ENCODE measurements at regions not wholly inside any gene's neighbourhood (a gene's known extent, or its start where the extent isn't known, plus 50 kb on each side); places are given as distances from the start of the nearest gene placed in this dataset.
"Not testable (repeated sequence)": the region's sequence is repeated elsewhere in the genome, so short reads cannot be mapped to it uniquely, and the experiment has no call there.

DNA sequence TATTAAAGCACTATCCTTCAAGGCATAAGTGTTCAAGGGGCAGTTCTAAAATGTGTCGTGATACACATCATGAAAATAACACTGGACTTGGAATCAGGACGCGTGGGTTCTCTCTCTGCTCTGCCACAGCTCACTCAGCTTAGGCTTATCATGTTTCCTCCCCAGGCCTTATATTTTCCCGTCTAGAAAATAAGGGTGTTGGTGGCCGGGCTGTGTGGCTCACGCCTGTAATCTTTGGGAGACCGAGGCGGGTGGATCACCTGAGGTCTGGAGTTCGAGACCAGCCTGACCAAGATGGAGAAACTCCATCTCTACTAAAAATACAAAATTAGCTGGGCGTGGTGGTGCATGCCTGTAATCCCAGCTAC, 223.0 kb downstream of the OPA1 start:
- Mint-ChIP-seq H3K4me3 (no peak overlapping the region), H3K27ac (no peak overlapping the region), H3K4me1 (no peaks in the 10 kb centered on the region), H3K27me3 (peaks cover 6 to 12% of the 10 kb centered on the region in 2 donors), H3K36me3 (no peaks in the 10 kb centered on the region), H3K9me3 (no peaks in the 10 kb centered on the region)
- ATAC-seq (replicated peaks in 1 of 4): no peak
- H3K9me3 ChIP-seq: no peaks in the 10 kb centered on the region
- no peaks in the 10 kb centered on the region for H3K4me1 ChIP-seq (ENCODE audit: control insufficient read depth in 1 of 2, extremely low read depth in 1 of 2, insufficient read depth in 2 of 2, low read length in 2 of 2)
- POLR2A ChIA-PET: no interaction called here
- WGBS (ENCODE audit: insufficient coverage): 100% methylated on average over 1 of the region's 10 CpGs
- no peak overlapping the region for H3K27ac ChIP-seq (ENCODE audit: low read length)
- H3K4me3 ChIP-seq (ENCODE audit: control insufficient read depth in 1 of 2, extremely low read depth in 1 of 2, low read length in 1 of 2): no peak overlapping the region
- DNase-seq: no peak
- CTCF ChIA-PET: no interaction called here
- H3K27me3 ChIP-seq (replicated peaks in 1 of 2; ENCODE audit: control insufficient read depth in 2 of 2, extremely low read depth in 1 of 2, insufficient read depth in 2 of 2, low read length in 1 of 2): peaks cover 0 to 13% of the 10 kb centered on the region in 2 experiments
- H3K36me3 ChIP-seq (ENCODE audit: control insufficient read depth in 2 of 2, extremely low read depth in 1 of 2, insufficient read depth in 1 of 2, low read length in 1 of 2): no peaks in the 10 kb centered on the region

DNA sequence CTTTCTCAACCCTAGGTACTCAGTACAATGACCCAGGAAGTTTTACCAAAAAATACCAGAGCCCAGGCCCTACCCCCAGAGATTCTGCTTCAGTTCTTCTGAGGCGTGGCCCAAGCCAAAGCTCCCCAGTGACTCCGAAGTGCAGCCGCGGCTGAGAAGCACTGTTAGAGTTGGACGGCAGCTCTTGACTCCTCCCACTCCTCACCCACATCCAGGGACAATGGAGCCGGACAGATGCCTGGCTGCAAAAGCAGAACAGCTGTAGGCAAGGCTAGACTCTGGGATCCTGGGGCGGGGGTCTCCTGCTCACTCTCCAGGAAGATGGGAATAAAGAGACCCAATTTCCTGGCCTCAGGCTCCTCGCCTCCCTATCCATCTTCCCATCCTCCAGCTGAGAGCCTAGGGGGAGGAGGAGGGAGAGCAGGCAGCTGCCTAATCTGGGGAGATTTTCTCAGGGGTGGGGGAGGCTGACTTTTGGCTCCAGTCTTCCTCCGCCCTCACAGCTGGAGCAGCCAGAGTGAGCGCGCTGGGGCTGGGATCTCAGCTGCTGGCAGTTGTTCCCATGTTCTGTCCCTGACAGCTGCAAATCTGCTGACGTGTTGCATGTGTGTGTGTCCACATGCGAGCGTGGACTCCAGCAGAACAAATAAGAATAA, 223.8 kb downstream of the OPA1 start:
- H3K27ac Mint-ChIP-seq: no peak overlapping the region
- ChIA-PET CTCF (no interaction called here), POLR2A (no interaction called here)
- H3K4me1 ChIP-seq (ENCODE audit: control insufficient read depth in 1 of 2, extremely low read depth in 1 of 2, insufficient read depth in 2 of 2, low read length in 2 of 2): no peaks in the 10 kb centered on the region
- no peaks in the 10 kb centered on the region for H3K4me1 Mint-ChIP-seq
- no peak overlapping the region for H3K4me3 ChIP-seq (ENCODE audit: control insufficient read depth in 1 of 2, extremely low read depth in 1 of 2, low read length in 1 of 2)
- no peaks in the 10 kb centered on the region for H3K9me3 Mint-ChIP-seq
- no peaks in the 10 kb centered on the region for H3K36me3 ChIP-seq (ENCODE audit: control insufficient read depth in 2 of 2, extremely low read depth in 1 of 2, insufficient read depth in 1 of 2, low read length in 1 of 2)
- peaks cover 9 to 15% of the 10 kb centered on the region in 2 donors for H3K27me3 Mint-ChIP-seq
- ATAC-seq (replicated peaks in 1 of 4): no peak
- no peak for DNase-seq
- no peak overlapping the region for H3K4me3 Mint-ChIP-seq
- H3K27ac ChIP-seq (ENCODE audit: low read length): no peak overlapping the region
- no peaks in the 10 kb centered on the region for H3K36me3 Mint-ChIP-seq
- no peaks in the 10 kb centered on the region for H3K9me3 ChIP-seq
- peaks cover 0 to 13% of the 10 kb centered on the region in 2 experiments for H3K27me3 ChIP-seq (replicated peaks in 1 of 2; ENCODE audit: control insufficient read depth in 2 of 2, extremely low read depth in 1 of 2, insufficient read depth in 2 of 2, low read length in 1 of 2)
- 94% methylated on average over 11 of the region's 14 CpGs for WGBS (ENCODE audit: insufficient coverage)

DNA sequence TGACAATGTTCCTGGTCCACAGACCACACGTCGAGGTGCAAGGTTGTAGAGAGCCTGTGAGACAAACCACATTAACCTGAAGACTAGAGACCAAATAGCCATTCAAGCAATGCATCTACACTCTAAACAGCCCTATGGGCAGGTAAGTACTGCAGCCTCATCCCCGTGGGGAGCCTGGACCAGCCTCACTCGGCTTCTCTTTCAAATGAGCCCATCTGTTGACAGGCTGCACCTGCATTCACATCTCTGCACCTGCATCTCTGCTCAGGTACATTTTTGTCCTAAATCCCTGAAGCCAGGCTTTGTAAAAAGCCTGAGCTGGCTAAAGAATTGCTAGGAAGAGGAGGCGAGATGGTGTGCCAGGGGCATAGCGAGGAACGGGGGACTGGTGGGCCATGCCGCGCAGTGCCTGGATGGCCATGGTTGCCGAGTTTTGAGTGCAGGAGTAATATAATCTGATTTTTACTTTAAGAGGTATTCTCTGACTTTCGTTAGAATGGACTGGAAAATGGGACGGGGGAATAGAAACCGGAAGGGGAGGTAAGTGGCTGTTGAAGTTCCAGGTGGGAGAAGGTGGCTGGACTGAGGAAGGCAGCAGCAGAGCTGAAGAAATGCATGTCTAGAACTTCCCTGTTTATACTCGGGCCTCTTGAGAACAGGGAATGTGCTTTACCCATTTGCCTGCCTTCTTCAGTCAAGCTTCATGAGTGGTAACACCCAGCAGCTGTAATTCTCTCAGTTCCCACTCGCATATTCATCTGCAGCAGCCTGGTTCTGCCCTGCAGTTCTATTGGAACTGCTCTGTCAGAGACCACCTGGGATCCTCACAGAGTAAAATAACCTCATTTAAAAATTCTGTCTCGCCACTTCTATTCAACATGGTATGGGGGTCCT, 226.4 kb downstream of the OPA1 start:
- no peak for DNase-seq
- Histone ChIP-seq H3K4me1 (ENCODE audit: control insufficient read depth in 1 of 2, extremely low read depth in 1 of 2, insufficient read depth in 2 of 2, low read length in 2 of 2) (no peaks in the 10 kb centered on the region), H3K4me3 (ENCODE audit: control insufficient read depth in 1 of 2, extremely low read depth in 1 of 2, low read length in 1 of 2) (no peak overlapping the region), H3K27ac (ENCODE audit: low read length) (no peak overlapping the region), H3K9me3 (no peaks in the 10 kb centered on the region), H3K27me3 (replicated peaks in 1 of 2; ENCODE audit: control insufficient read depth in 2 of 2, extremely low read depth in 1 of 2, insufficient read depth in 2 of 2, low read length in 1 of 2) (peaks cover 0 to 13% of the 10 kb centered on the region in 2 experiments), H3K36me3 (ENCODE audit: control insufficient read depth in 2 of 2, extremely low read depth in 1 of 2, insufficient read depth in 1 of 2, low read length in 1 of 2) (no peaks in the 10 kb centered on the region)
- Mint-ChIP-seq H3K36me3 (no peaks in the 10 kb centered on the region), H3K9me3 (no peaks in the 10 kb centered on the region), H3K4me3 (no peak overlapping the region), H3K27me3 (peaks cover 12 to 17% of the 10 kb centered on the region in 2 donors), H3K27ac (no peak overlapping the region), H3K4me1 (no peaks in the 10 kb centered on the region)
- ATAC-seq (replicated peaks in 1 of 4): no peak
- ChIA-PET CTCF (no interaction called here), POLR2A (no interaction called here)
- 89% methylated on average over 13 of the region's 16 CpGs for WGBS (ENCODE audit: insufficient coverage)

DNA sequence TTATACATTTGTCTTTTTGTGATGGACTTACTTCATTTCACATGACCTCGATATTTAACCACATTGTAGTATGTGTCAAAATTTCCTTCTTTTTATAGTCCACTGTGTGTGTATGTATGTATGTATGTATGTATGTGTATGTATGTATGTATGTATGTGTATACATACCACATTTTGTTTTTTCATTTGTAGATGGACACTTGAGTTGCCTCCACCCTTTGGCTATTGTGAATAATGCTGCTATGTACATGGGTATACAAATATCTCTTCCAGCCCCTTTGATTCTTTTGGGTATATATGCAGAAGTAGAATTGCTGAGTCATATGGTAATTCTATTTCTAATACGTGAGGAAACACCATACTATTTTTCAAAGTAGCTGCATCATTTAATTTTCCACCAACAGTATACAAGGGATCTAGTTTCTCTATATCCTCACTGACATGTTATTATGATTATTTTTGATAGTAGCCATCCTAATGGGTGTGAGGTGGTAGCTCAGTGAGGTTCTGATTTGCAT, 228.2 kb downstream of the OPA1 start:
- no CpG with 5 or more reads among the region's 2 CpGs for WGBS (ENCODE audit: insufficient coverage)
- Mint-ChIP-seq H3K4me3 (no peak overlapping the region), H3K9me3 (no peaks in the 10 kb centered on the region), H3K27ac (no peak overlapping the region), H3K4me1 (no peaks in the 10 kb centered on the region), H3K27me3 (peaks cover 10 to 19% of the 10 kb centered on the region in 2 donors), H3K36me3 (no peaks in the 10 kb centered on the region)
- Histone ChIP-seq H3K4me1 (ENCODE audit: control insufficient read depth in 1 of 2, extremely low read depth in 1 of 2, insufficient read depth in 2 of 2, low read length in 2 of 2) (no peaks in the 10 kb centered on the region), H3K27me3 (replicated peaks in 1 of 2; ENCODE audit: control insufficient read depth in 2 of 2, extremely low read depth in 1 of 2, insufficient read depth in 2 of 2, low read length in 1 of 2) (peaks cover 0 to 13% of the 10 kb centered on the region in 2 experiments), H3K4me3 (ENCODE audit: control insufficient read depth in 1 of 2, extremely low read depth in 1 of 2, low read length in 1 of 2) (no peak overlapping the region), H3K9me3 (no peaks in the 10 kb centered on the region), H3K36me3 (ENCODE audit: control insufficient read depth in 2 of 2, extremely low read depth in 1 of 2, insufficient read depth in 1 of 2, low read length in 1 of 2) (no peaks in the 10 kb centered on the region), H3K27ac (ENCODE audit: low read length) (no peak overlapping the region)
- no peak for DNase-seq
- POLR2A ChIA-PET: no interaction called here
- CTCF ChIA-PET: no interaction called here
- ATAC-seq (replicated peaks in 1 of 4): no peak

DNA sequence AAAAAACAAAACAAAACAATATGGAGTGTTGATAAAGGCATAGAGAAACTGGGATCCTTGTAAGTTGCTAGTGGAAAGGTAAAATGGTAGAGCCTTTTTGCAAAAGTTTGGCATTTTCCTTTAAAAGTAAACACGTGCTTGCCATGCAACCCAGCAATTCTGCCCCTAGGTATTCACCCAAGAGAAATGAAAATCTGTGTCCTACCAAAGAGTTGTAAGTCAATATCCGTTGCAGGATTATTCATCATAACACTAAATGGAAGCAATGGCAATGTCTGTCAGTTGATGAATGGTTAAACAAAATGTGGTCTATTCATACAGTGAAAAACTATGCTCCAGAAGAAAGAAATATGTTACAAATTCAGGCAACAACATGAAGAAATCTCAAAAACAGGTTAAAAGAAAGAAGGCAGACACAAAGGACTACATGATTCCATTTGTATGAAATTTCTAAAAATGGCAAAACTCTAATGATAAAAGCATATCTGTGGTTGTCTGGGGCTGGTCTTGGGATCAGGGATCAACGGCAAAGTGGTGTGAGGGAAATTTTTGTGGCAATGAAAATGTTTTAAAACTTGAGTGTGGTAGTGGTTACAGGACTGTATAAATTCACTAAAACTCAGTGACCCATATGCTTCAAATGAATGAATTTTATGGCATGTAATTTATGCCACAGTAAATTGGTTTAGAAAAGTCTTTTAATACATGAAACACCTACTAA, 229.6 kb downstream of the OPA1 start:
- DNase-seq: no peak
- no CpG with 5 or more reads among the region's 3 CpGs for WGBS (ENCODE audit: insufficient coverage)
- Mint-ChIP-seq H3K27me3 (peaks cover 10 to 19% of the 10 kb centered on the region in 2 donors), H3K4me1 (no peaks in the 10 kb centered on the region), H3K9me3 (no peaks in the 10 kb centered on the region), H3K4me3 (no peak overlapping the region), H3K36me3 (no peaks in the 10 kb centered on the region), H3K27ac (no peak overlapping the region)
- ChIA-PET CTCF (no interaction called here), POLR2A (interaction anchor here in 1 of 2 donors (0.9 kb wide), 1 partner anchor 16 kb away, joined by 3 read pairs; no protein-coding TSS in a partner anchor)
- Histone ChIP-seq H3K27ac (ENCODE audit: low read length) (no peak overlapping the region), H3K4me1 (ENCODE audit: control insufficient read depth in 1 of 2, extremely low read depth in 1 of 2, insufficient read depth in 2 of 2, low read length in 2 of 2) (no peaks in the 10 kb centered on the region), H3K4me3 (ENCODE audit: control insufficient read depth in 1 of 2, extremely low read depth in 1 of 2, low read length in 1 of 2) (no peak overlapping the region), H3K36me3 (ENCODE audit: control insufficient read depth in 2 of 2, extremely low read depth in 1 of 2, insufficient read depth in 1 of 2, low read length in 1 of 2) (no peaks in the 10 kb centered on the region), H3K9me3 (no peaks in the 10 kb centered on the region), H3K27me3 (replicated peaks in 1 of 2; ENCODE audit: control insufficient read depth in 2 of 2, extremely low read depth in 1 of 2, insufficient read depth in 2 of 2, low read length in 1 of 2) (peaks cover 0 to 7% of the 10 kb centered on the region in 2 experiments)
- ATAC-seq (replicated peaks in 1 of 4): no peak

DNA sequence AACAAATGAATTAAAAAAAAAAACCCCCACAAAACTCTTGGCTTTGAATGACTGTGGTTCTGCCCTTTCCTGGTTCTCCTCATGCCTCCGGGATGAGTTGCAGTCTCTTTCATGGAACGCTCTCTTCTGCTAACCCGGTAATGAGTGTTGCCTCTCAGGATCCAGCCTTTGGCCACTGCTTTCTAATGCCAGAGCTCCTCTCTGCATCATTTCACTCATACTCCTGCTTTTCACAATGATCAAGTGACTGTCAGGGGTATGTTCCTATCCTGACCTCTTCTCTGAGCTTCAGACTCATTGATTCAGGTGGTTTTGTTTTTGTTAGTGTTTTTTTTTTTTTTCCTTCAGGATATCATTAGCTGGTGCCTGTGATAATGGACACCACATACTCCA, 230.2 kb downstream of the OPA1 start:
- POLR2A ChIA-PET: interaction anchor here in 1 of 2 donors (0.6 to 0.9 kb wide), 2 partner anchors 15 to 45 kb away, joined by 3 to 5 read pairs; no protein-coding TSS in a partner anchor
- H3K27me3 ChIP-seq (replicated peaks in 1 of 2; ENCODE audit: control insufficient read depth in 2 of 2, extremely low read depth in 1 of 2, insufficient read depth in 2 of 2, low read length in 1 of 2); H3K4me3 Mint-ChIP-seq; H3K9me3 ChIP-seq; ATAC-seq (replicated peaks in 1 of 4); H3K36me3 Mint-ChIP-seq; H3K4me1 Mint-ChIP-seq; CTCF ChIA-PET; H3K27ac Mint-ChIP-seq; H3K36me3 ChIP-seq (ENCODE audit: control insufficient read depth in 2 of 2, extremely low read depth in 1 of 2, insufficient read depth in 1 of 2, low read length in 1 of 2); H3K4me1 ChIP-seq (ENCODE audit: control insufficient read depth in 1 of 2, extremely low read depth in 1 of 2, insufficient read depth in 2 of 2, low read length in 2 of 2); H3K9me3 Mint-ChIP-seq; DNase-seq; H3K27ac ChIP-seq (ENCODE audit: low read length); H3K4me3 ChIP-seq (ENCODE audit: control insufficient read depth in 1 of 2, extremely low read depth in 1 of 2, low read length in 1 of 2): not testable (repeated sequence)
- peaks cover 10 to 16% of the 10 kb centered on the region in 2 donors for H3K27me3 Mint-ChIP-seq
- WGBS (ENCODE audit: insufficient coverage): no CpG with 5 or more reads among the region's 3 CpGs
